ENCODE measurements at regions not wholly inside any gene's neighbourhood (a gene's known extent, or its start where the extent isn't known, plus 50 kb on each side); places are given as distances from the start of the nearest gene placed in this dataset.

DNA sequence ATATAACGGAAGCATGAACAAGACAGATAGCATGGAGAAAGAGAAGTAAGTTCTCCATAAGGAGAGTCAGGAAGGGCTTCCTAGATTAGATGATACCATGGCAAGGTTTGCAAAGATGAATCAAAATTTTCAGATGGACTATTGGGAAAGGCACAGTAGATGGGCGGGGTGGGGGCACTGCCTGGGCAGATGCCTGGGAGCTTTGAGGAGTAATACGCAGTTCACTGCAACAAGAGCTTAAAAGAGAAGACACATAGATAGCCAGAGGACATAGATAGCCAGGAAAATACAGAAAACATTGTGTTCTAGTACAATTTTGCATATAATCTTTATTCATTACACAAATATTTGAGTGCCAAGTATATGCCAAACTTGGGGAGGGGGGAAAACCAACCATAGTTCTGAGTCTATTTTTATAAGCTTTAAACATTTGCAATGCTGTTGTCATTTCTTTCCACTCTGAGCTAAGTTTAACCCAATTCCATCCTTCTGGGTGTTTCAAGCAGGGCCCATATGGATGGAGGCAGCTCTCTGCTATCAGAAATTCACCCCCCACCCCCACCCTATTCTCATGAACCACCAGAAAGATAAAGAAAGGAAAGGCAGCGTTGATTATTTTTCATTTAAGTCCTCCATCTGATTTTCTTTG lies 120.6 kb downstream of the NUF2 start:
- no peak for TF ChIP-seq POLR2A (IDR thresholded peaks at IDR 0.05)
- TF ChIP-seq, protein P1, sequence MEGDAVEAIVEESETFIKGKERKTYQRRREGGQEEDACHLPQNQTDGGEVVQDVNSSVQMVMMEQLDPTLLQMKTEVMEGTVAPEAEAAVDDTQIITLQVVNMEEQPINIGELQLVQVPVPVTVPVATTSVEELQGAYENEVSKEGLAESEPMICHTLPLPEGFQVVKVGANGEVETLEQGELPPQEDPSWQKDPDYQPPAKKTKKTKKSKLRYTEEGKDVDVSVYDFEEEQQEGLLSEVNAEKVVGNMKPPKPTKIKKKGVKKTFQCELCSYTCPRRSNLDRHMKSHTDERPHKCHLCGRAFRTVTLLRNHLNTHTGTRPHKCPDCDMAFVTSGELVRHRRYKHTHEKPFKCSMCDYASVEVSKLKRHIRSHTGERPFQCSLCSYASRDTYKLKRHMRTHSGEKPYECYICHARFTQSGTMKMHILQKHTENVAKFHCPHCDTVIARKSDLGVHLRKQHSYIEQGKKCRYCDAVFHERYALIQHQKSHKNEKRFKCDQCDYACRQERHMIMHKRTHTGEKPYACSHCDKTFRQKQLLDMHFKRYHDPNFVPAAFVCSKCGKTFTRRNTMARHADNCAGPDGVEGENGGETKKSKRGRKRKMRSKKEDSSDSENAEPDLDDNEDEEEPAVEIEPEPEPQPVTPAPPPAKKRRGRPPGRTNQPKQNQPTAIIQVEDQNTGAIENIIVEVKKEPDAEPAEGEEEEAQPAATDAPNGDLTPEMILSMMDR (IDR thresholded peaks at IDR 0.05), result no peak
- TF ChIP-seq EP300 (IDR thresholded peaks at IDR 0.05), result no peak
- Histone ChIP-seq H3K4me3 (no peak overlapping the region), H3K27ac (no peak overlapping the region), H3K4me1 (ENCODE audit: insufficient read depth) (no peaks in the 10 kb centered on the region), H3K9me3 (no peaks in the 10 kb centered on the region), H3K36me3 (no peaks in the 10 kb centered on the region), H3K27me3 (no peaks in the 10 kb centered on the region)
- no peak for DNase-seq
- intact Hi-C loops (cut with DNase I), result no loop called here
- WGBS, 3 donors, result 77 to 84% (median 79%) methylated on average over 4 of the region's 4 CpGs

DNA sequence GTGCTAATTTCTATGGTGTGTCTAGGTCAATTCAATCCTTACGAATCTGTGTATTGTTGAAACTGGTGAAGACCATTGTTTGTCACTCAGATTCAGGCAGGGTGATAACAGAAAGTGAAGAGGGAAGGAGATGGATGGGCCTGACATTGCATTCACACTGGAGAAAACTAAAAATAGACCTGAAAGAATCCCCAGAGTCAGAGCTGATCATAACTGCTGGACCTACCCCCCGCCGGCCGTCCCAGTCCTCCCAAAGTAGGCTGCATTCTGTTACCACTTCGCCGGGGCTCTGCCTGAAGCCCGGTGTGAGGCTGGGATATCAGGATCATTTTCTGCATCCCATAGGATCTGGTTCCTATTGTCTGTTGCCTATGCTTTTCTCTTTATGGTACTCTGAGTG lies 121.1 kb downstream of the NUF2 start:
- Histone ChIP-seq H3K4me3 (no peak overlapping the region), H3K9me3 (no peaks in the 10 kb centered on the region), H3K36me3 (no peaks in the 10 kb centered on the region), H3K27me3 (no peaks in the 10 kb centered on the region), H3K4me1 (ENCODE audit: insufficient read depth) (no peaks in the 10 kb centered on the region), H3K27ac (no peak overlapping the region)
- intact Hi-C loops (cut with DNase I), result no loop called here
- no peak for DNase-seq
- WGBS, 3 donors, result 84 to 85% (median 85%) methylated on average over 7 of the region's 7 CpGs
- no peak for TF ChIP-seq POLR2A (IDR thresholded peaks at IDR 0.05)
- TF ChIP-seq EP300 (IDR thresholded peaks at IDR 0.05), result no peak
- TF ChIP-seq, protein P1 (IDR thresholded peaks at IDR 0.05), result no peak

DNA sequence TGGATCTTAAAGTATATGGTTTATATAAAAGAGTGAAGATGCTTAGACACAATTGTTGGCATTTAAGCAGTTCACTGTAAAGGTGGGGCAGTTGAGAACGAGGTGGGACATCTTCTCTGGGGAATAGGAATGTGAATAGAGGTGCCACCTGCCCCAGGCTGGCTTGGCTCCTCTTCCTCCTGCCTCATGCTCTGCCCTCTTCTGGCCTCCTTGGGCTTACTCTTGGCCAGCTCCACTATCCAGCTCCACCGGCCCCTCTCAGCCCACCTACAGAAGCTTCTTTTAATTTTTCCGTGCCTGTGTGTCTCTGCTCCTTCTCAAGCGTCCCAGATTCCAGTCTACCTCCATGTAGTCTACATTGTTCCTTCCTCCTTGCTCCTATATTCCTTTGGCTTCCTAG lies 122.1 kb downstream of the NUF2 start:
- DNase-seq, result no peak
- H3K36me3 ChIP-seq, result no peaks in the 10 kb centered on the region
- TF ChIP-seq, protein P1 (IDR thresholded peaks at IDR 0.05), result no peak
- TF ChIP-seq POLR2A (IDR thresholded peaks at IDR 0.05) (no peak), EP300 (IDR thresholded peaks at IDR 0.05) (no peak)
- intact Hi-C loops (cut with DNase I), result no loop called here
- no peaks in the 10 kb centered on the region for H3K4me1 ChIP-seq (ENCODE audit: insufficient read depth)
- no peaks in the 10 kb centered on the region for H3K27me3 ChIP-seq
- H3K9me3 ChIP-seq, result no peaks in the 10 kb centered on the region
- no peak overlapping the region for H3K27ac ChIP-seq
- H3K4me3 ChIP-seq, result no peak overlapping the region
- WGBS, 3 donors, result 76 to 83% (median 78%) methylated on average over 4 of the region's 4 CpGs

DNA sequence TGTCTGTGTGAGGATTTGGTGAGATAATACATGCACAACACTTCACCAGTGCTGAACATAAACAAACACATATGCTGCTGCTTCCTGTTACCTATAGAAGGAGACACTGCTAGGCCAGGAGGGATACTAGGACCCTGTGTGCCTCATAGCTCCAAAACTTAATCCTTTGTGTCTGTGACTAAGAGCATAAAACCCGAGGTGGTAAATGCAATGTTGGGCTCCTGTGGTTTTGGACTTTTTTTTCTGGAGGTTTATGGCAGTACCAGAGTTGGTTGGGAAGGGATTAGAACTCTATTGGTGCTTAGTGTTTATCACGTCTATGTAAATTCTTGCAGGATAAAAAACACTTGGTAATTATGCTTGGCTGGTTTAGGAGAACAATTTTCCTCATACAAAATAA lies 122.9 kb downstream of the NUF2 start:
- intact Hi-C loops (cut with DNase I), result no loop called here
- DNase-seq, result no peak
- no peaks in the 10 kb centered on the region for H3K9me3 ChIP-seq
- no peak overlapping the region for H3K4me3 ChIP-seq
- H3K27ac ChIP-seq, result no peak overlapping the region
- WGBS, 3 donors, result 13 to 22% (median 14%) methylated on average over 2 of the region's 2 CpGs
- H3K4me1 ChIP-seq (ENCODE audit: insufficient read depth), result no peaks in the 10 kb centered on the region
- H3K36me3 ChIP-seq, result no peaks in the 10 kb centered on the region
- no peaks in the 10 kb centered on the region for H3K27me3 ChIP-seq
- TF ChIP-seq, protein P1 (IDR thresholded peaks at IDR 0.05), result no peak
- TF ChIP-seq EP300 (IDR thresholded peaks at IDR 0.05) (no peak), POLR2A (IDR thresholded peaks at IDR 0.05) (no peak)
